HCT116 (cell line): ENCODE measurements at regions not wholly inside any gene's neighbourhood (a gene's known extent, or its start where the extent isn't known, plus 50 kb on each side); places are given as distances from the start of the nearest gene placed in this dataset.

ENCODE experiments used
- CEBPB ChIP-seq: IDR thresholded peaks from 2 replicates; pipeline ENCODE4 v1.6.1; 2012; ENCODE audit warnings: low read depth
- CTCF ChIP-seq, 3 experiments: fragments of 200-600 bp in 1 of 3; sonication (generic) in 1 of 3; IDR thresholded peaks in 2 of 3; conservative IDR thresholded peaks in 1 of 3; 2 replicates each; pipeline ENCODE4 v1.5.1; 2012 to 2017; ENCODE audit warnings: low read depth in 2 of 3, low read length in 2 of 3, antibody characterized with exemption in 1 of 3, borderline replicate concordance in 1 of 3, control low read depth in 1 of 3, mild to moderate bottlenecking in 1 of 3, mixed read lengths in 1 of 3, mixed run types in 1 of 3, moderate library complexity in 1 of 3; ENCODE audit not compliant: insufficient read depth in 1 of 3
- EGR1 ChIP-seq: IDR thresholded peaks from 2 replicates; pipeline ENCODE4 v1.6.1; 2012; ENCODE audit warnings: low read depth
- EZH2 ChIP-seq: fragments of 200-600 bp; sonication (generic); IDR thresholded peaks from 2 replicates; pipeline ENCODE4 v1.6.1; 2017; ENCODE audit warnings: antibody characterized with exemption, mixed run types
- EZH2phosphoT487 ChIP-seq: fragments of 200-600 bp; IDR thresholded peaks from 2 replicates; pipeline ENCODE4 v1.6.1; 2018; ENCODE audit warnings: antibody characterized with exemption, borderline replicate concordance
- FOSL1 ChIP-seq: IDR thresholded peaks from 2 replicates; pipeline ENCODE4 v1.6.1; 2012; ENCODE audit warnings: low read depth
- JUND ChIP-seq: IDR thresholded peaks from 2 replicates; pipeline ENCODE4 v1.6.1; 2012
- MAX ChIP-seq: IDR thresholded peaks from 2 replicates; pipeline ENCODE4 v1.6.1; 2012
- POLR2A ChIP-seq: IDR thresholded peaks from 2 replicates; pipeline ENCODE4 v1.7.0; 2011; ENCODE audit warnings: borderline replicate concordance; ENCODE audit not compliant: insufficient read depth, insufficient read length; ENCODE audit errors: extremely low read depth
- RAD21 ChIP-seq: IDR thresholded peaks from 2 replicates; pipeline ENCODE4 v1.6.1; 2012; ENCODE audit warnings: low read depth, mild to moderate bottlenecking
- SP1 ChIP-seq: IDR thresholded peaks from 2 replicates; pipeline ENCODE4 v1.6.1; 2012; ENCODE audit warnings: low read depth
- ZFX ChIP-seq: fragments of 450-650 bp; IDR thresholded peaks from 2 replicates; pipeline ENCODE4 v1.6.1; 2017

- no peak for TF ChIP-seq SP1
- TF ChIP-seq CTCF (IDR thresholded peaks at IDR 0.05 in 2 of 3, conservative IDR thresholded peaks at IDR 0.05 in 1 of 3; ENCODE audit: borderline replicate concordance in 1 of 3, insufficient read depth in 1 of 3, low read depth in 2 of 3, low read length in 2 of 3): no peak
- no peak for TF ChIP-seq POLR2A
- no peak for TF ChIP-seq EZH2
- TF ChIP-seq CEBPB: no peak
- no peak for TF ChIP-seq JUND
- no peak for TF ChIP-seq RAD21
- no peak for TF ChIP-seq MAX
- TF ChIP-seq EGR1: no peak
- TF ChIP-seq ZFX: no peak
- TF ChIP-seq EZH2phosphoT487: no peak
- TF ChIP-seq FOSL1: no peak
These were observed 77.8 kb upstream of the PRDX4 start for GRCh38 chrX:23589496-23589895.
